Stimulated activated CD8-positive, alpha-beta memory T cell treated with anti-CD3 and anti-CD28 coated beads, Interleukin-12 subunit alpha, Interleukin-12 subunit beta, amount 100 ng/mL, for 1 hour (primary cell): ENCODE measurements at regions not wholly inside any gene's neighbourhood (a gene's known extent, or its start where the extent isn't known, plus 50 kb on each side); places are given as distances from the start of the nearest gene placed in this dataset.

ENCODE experiments used
- DNase-seq: peaks from one replicate; pipeline ENCODE4 v3.0.0-alpha.2; 2020; ENCODE audit warnings: low read depth

DNA sequence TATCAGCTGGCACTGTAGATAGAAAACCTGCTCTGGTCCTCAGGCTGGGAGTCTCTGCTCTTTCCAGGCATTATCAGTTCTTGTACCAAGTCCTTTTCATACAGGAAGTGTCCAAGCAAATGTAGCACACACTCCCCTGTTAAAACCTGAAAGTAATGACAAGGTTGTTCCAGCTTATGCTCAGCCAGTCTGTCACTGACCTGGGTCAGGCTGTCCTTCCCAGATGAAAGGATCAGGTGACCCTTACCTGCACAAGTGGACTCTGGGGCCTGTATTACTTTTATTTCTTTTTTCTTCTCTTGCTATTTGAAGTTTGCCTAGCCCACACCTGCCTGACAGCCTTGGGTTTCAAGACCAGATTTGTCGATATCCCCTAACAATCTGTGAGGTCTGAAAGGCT lies 156.3 kb upstream of the SESN3 start:
- DNase-seq = no peak

DNA sequence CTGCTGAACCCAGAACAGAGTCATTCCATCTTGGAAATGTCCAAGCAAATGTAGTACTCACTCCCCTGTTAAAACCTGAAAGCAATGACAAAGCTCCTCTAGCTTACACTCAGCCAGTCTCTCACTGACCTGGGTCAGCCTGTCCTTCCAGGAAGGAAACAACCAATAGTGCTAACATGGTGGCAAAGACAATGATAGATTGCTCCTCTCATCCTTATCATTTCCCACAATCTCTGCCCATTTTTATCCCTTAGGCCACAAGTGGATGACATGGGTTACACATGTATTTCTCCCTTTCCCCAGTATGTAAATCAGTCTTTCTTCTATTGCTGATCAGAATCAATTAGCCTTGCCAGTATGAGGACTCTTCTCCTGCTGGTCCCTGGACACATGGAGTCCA lies 154.6 kb upstream of the SESN3 start:
- no peak for DNase-seq

- DNase-seq = no peak
Measured at GRCh38 chr11:95379479-95379878, 148.5 kb upstream of the SESN3 start.

DNA sequence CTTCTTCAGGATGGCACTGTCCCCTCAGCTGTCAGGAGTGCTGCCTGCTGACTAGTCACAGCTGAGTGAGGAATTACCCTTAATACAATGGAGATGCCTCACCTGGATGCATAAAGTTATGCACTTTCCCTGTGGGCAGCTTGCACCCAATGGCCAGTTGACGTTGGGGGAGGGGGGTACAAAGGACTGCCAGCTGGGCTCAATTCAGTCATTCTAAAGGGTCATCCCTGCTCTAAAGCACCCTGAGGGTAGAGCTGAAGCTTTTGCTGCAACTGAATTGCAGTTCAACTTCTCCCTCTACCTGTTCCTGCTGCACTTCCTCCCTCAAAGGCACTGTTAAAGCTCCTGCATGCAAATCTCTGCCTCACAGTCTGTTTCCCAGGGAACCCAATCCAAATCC lies 147.8 kb upstream of the SESN3 start:
- DNase-seq = no peak

DNA sequence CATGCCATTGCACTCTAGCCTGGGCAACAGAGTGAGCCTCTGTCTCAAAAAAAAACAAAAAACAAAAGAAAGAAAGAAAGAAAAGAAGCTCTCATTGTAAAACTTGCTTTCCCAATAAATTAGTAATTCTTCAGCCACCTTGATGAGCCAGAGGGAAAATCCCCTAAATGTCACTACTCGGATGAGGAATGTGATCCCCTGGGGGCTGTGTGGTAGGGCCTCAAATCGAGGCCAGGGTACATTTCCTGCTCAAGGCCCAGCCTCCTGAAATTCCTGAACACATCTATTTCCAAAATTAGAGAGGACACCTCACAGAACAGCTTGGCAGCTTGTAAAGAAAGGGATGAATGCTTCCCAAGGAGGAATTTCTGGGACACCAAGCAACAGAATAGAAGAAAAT lies 147.1 kb upstream of the SESN3 start:
- DNase-seq = no peak

DNA sequence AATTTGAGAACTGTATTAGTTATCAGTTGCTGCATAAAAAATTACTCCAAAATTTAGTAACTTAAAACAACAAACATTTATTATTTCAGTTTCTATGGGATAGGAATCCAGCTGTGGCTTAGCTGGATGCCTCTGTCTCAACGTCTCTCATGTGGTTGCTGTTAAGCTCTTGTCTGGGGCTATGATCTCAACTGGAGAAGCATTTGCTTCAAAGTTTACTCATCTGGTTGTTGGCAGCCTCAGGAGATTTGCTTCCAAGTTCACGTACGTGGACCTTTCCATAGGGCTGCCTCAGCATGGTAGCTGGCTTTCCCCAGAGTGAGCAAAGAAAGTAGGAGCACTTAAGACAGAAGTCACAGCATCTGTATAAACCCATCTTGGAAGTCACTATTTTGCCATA lies 144.9 kb upstream of the SESN3 start:
- DNase-seq = no peak

- no peak for DNase-seq
Measured at GRCh38 chr11:95375451-95375850, 144.4 kb upstream of the SESN3 start.

DNA sequence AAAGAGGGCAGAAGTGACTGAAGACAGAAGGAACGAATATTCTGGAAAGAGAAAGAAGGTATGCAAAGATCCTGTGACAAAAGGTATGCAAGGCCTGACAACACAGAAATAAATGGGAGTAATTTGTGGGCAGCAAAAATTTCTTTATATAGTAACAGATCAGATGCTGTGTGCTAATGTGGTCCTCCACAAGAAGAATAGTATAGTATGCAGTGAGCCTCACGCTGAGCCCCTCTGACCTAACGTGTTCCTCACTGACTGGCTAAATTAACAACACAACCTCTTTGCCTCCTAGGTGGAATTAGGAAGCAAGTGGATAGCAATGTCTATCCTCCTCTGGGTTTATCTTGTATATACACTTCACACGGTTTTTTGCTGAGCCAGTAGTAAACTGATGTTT lies 143.1 kb upstream of the SESN3 start:
- DNase-seq = no peak

DNA sequence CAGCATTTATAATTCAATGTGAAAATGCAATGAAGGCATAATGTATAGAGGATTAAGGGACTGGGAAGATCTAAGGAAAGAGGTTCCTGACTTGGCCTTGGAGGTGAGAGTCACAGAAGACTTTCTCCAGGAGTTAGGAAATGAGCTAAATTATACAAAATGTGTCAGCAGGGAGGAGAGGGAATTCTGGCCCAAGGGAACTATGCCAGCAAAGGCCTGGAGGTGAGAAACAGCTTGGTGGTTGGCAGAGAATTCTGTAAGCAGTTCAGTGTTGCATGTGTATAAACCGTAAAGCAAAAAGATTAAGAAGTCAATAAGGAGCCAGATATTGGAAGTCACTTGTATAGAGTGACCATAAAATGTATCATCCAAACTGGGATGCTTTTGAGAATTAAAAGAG lies 142.2 kb upstream of the SESN3 start:
- DNase-seq = no peak

GRCh38 chr11:95372097-95372656 lies 141.2 kb upstream of the SESN3 start:
- no peak for DNase-seq

- no peak for DNase-seq
Measured at GRCh38 chr11:95371153-95371552, 140.2 kb upstream of the SESN3 start.

DNA sequence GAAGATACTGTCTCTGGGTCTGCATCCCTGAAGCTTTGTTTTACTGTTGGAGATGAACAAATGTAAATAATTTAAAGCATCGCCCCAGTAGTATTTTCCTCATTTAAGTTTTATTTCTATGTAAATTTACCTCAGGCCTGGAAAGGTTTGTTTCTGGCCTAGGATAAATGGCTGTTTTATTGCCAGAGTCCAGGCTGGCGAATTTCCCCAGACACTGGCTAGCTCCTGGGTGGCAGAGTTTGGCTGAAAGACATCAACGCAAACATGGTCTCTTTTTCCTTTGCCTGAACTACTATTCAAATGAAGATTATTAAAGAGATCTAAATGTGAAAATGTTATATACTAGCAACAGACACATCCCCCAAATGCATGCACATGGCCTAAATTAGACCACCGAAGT lies 136.7 kb upstream of the SESN3 start:
- no peak for DNase-seq

DNA sequence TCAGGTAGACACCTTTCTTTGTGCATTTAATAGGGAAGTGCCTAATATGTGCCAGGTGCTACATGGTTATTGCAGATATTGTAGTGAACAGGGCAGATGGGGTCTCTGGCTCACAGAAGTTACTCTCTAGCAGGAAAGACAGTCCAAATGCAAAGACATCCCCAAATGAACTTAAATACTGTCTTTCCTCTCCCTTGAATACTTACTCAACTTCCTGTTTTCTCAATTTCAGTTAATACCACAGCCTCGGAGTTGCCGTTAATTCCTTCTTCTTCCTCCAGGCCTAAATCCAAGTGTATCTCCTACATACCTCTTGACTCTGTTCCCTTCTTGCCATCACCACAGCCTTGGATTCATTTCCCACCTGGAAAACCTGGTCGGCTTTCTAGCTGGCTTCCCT lies 134.3 kb upstream of the SESN3 start:
- no peak for DNase-seq

DNA sequence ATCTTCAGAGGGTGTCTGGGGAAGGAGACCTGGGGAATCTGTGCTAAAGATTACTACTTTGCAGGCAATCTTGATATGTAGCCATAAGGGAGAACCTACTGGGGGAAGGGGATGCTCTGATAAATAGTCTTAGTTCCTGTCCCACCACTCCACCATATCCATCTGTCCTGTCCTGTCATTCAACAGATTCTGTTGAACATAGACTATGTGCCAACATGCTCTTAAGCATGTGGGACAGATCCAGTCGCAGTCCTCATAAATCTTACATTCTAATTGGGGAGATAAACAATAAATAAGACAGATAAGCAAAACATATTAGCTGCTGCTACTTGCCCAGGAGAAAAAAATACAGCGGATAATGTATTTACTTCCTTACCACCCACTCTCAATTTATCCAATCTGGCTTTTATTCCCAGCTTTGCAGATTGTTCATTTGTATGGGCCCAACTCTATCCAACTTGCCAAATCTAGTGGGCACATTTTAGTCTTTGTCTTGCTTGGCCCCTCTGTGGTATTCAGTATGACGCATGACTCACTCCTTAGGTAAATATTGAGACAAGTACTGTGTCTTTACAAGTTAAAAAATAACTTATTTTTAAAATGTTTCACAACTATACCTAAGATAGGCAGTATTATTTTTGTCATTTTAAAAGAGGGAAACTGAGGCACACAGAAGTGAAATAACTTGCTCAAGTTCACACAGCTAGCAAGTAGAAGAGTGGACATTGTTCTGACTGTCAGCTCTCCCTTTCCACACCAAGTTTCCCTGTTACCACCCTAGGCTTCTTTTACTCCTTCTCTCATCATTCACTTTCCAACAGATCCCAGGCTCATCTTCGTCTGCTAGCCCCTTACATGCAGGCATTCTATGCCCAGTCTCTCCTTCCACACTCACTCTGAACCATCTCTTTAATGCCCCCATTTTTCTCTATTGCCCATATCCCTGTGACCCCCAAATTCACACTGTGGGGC lies 133.6 kb upstream of the SESN3 start:
- DNase-seq = no peak

GRCh38 chr11:95363708-95364107 lies 132.7 kb upstream of the SESN3 start:
- no peak for DNase-seq

- no peak for DNase-seq
Measured at GRCh38 chr11:95363164-95363563, 132.2 kb upstream of the SESN3 start.

GRCh38 chr11:95361180-95361579 lies 130.2 kb upstream of the SESN3 start:
- DNase-seq = no peak

DNA sequence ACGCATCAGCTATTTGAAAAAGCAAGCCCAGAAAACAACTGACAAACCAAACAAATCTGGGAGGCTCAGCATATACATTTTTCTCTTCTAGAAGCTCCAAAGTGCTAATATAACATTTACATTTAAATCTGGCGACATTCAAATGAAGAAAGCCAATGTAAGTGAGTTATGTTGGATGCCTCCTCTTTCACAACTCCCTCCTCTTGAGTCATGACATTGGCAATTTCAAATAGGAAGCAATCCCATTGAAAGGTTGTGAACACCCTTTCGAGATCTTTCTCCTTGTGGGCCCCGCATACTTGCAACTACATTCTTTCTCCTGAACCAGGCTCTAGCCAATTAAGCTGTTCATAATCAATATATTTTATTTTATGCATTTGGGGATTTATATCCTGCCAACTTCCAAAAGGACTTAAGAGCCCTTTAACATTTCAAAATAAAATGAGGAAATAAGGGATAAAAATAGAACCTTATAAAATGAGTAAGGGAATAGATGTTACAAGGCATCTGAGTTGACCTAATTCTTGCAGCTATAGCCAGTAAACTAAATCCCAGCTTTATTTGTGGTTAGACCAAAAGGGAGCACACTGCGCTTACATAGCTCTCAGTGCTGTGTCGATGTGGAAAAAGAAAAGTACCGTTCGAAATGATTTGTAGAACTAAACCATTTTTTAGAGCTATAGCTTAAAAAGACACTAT lies 129.5 kb upstream of the SESN3 start:
- DNase-seq = no peak

DNA sequence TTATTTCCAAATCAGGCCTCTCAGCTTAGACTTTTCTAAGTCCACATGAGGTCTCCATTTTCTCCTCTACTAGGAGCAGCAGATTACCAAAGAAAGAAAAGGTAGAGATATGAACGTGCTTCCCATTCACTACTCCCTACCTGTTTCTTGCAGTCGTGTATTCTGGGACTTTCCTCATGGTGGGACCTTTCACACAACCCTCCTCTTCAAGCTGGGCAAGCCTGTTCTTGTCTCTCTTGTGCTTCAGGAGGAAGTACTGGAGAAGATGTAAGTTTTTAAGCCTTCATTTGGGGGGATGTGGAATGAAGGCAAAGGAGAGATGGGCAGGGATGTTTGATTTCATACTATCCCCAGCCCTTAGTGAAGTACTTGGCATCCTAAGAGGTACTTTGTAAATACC lies 128.8 kb upstream of the SESN3 start:
- no peak for DNase-seq

- no peak for DNase-seq
Measured at GRCh38 chr11:95359341-95359663, 128.3 kb upstream of the SESN3 start.

DNA sequence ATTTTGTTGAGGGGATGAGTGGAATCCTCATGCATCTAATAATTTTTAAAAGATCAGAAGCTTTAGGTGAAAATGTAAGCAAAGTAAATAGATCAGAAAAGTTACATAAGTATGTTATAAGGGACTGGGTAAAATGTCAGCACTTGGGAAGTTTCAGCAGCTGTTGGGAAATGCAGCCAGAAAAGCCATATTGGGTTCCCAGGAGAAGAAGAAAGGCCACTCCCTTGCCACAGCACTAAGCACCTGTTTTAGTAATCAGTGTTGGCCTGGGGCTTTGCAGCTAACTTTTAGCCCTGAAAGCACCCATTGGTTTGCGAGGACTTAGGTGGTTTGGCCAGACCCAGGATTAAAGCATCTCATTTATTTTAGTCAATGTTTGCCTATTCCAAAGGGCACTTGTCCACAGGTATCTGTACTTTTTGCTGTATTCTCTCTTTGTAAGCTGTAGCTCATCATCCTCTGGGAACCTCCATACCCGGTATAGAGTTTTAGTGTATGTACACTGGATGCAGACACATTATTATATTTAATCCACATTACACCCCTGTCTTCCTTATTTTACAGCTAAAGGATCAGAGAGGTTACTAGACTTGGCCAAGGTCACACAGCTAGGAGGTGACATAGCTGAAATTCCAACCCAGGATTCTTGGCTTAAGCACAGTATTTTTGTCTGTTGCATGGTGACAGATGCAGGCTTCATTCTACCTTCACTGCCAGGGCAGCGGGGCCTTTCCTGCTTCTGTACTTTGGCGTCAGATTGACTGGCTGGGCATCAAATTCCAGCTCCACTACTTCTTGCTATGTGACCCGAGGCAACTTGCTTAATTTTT lies 127.7 kb upstream of the SESN3 start:
- DNase-seq = no peak

- no peak for DNase-seq
Measured at GRCh38 chr11:95354304-95354703, 123.3 kb upstream of the SESN3 start.
